ENCODE measurements at regions not wholly inside any gene's neighbourhood (a gene's known extent, or its start where the extent isn't known, plus 50 kb on each side); places are given as distances from the start of the nearest gene placed in this dataset.

DNA sequence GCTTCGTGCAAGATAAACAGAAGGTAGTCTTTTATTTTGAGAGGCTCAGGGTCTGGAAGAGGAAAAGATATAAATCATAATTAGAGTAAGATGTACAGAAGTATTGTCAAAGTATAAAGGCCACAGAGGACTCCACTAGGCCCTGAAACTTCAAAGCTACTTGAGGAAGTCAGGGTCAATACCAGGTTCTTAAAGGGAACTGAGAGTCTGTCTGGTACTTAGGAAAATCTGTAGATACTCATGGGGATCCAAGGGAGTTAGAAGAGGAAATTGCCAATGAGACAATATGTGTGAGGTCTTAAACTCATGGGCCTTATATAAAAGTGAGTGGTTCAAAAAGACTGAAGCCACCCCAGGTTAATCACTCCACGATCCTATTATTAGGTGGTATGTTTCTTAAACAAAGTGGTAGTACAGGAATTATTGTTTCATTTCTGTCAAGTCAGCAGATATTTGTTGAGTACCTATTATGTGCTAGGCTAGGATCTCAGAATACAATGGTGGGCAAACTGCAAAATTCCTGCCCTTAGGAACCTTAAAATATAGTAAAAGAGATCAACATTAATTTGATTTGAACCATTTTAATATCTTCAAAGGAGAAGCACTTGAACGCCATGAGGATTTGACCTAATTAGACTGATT, 314.6 kb downstream of the ADAMTS20 start:
- Histone ChIP-seq H3K27me3 (replicated peaks in 1 of 2; ENCODE audit: control insufficient read depth in 2 of 2, insufficient read depth in 2 of 2, low read length in 1 of 2) (no peaks in the 10 kb centered on the region), H3K4me3 (no peak overlapping the region), H3K27ac (ENCODE audit: control insufficient read depth, insufficient read depth) (no peak overlapping the region), H3K36me3 (ENCODE audit: control insufficient read depth in 2 of 2, insufficient read depth in 2 of 2, low read length in 1 of 2) (no peaks in the 10 kb centered on the region), H3K4me1 (ENCODE audit: control insufficient read depth, insufficient read depth, low read length) (no peaks in the 10 kb centered on the region), H3K9ac (ENCODE audit: control insufficient read depth, insufficient read depth, low read length) (no peak overlapping the region), H3K4me2 (ENCODE audit: control insufficient read depth, insufficient read depth) (no peak overlapping the region), H3K79me2 (ENCODE audit: control insufficient read depth, insufficient read depth, low read length) (no peaks in the 10 kb centered on the region), H2AFZ (ENCODE audit: control insufficient read depth, low read depth, low read length) (no peak overlapping the region), H4K20me1 (ENCODE audit: control insufficient read depth, insufficient read depth) (no peaks in the 10 kb centered on the region), H3K9me3 (replicated peaks; ENCODE audit: control insufficient read depth, insufficient read depth, low read length) (no peaks in the 10 kb centered on the region)
- intact Hi-C loops (cut with micrococcal nuclease; ENCODE audit: unreplicated experiment) = no loop called here
- no peak for TF ChIP-seq FOS (IDR thresholded peaks at IDR 0.05; ENCODE audit: borderline replicate concordance, extremely low read depth, insufficient read length)
- no peak for TF ChIP-seq SPI1 (IDR thresholded peaks at IDR 0.05; ENCODE audit: borderline replicate concordance, insufficient read depth, low read depth, low read length)
- TF ChIP-seq, protein P1, sequence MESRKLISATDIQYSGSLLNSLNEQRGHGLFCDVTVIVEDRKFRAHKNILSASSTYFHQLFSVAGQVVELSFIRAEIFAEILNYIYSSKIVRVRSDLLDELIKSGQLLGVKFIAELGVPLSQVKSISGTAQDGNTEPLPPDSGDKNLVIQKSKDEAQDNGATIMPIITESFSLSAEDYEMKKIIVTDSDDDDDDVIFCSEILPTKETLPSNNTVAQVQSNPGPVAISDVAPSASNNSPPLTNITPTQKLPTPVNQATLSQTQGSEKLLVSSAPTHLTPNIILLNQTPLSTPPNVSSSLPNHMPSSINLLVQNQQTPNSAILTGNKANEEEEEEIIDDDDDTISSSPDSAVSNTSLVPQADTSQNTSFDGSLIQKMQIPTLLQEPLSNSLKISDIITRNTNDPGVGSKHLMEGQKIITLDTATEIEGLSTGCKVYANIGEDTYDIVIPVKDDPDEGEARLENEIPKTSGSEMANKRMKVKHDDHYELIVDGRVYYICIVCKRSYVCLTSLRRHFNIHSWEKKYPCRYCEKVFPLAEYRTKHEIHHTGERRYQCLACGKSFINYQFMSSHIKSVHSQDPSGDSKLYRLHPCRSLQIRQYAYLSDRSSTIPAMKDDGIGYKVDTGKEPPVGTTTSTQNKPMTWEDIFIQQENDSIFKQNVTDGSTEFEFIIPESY (IDR thresholded peaks at IDR 0.05) = no peak
- no peak for TF ChIP-seq GABPA (IDR thresholded peaks at IDR 0.05; ENCODE audit: low read depth)
- no peak for TF ChIP-seq SUZ12 (IDR thresholded peaks at IDR 0.05; ENCODE audit: unreplicated experiment)
- TF ChIP-seq PKNOX1 (IDR thresholded peaks at IDR 0.05) = no peak
- no peak for TF ChIP-seq SKIL (IDR thresholded peaks at IDR 0.05; ENCODE audit: low read depth, poor library complexity, severe bottlenecking)
- TF ChIP-seq HCFC1 (IDR thresholded peaks at IDR 0.05; ENCODE audit: low read length) = no peak
- no peak for TF ChIP-seq NBN (IDR thresholded peaks at IDR 0.05)
- no peak for TF ChIP-seq STAT3 (IDR thresholded peaks at IDR 0.05; ENCODE audit: low read depth, low read length)
- TF ChIP-seq RUNX3 (IDR thresholded peaks at IDR 0.05; ENCODE audit: low read length) = no peak
- no peak for TF ChIP-seq WRNIP1 (IDR thresholded peaks at IDR 0.05; ENCODE audit: borderline replicate concordance, low read depth, low read length)
- TF ChIP-seq CREM (IDR thresholded peaks at IDR 0.05; ENCODE audit: low read depth) = no peak
- TF ChIP-seq, protein P2, sequence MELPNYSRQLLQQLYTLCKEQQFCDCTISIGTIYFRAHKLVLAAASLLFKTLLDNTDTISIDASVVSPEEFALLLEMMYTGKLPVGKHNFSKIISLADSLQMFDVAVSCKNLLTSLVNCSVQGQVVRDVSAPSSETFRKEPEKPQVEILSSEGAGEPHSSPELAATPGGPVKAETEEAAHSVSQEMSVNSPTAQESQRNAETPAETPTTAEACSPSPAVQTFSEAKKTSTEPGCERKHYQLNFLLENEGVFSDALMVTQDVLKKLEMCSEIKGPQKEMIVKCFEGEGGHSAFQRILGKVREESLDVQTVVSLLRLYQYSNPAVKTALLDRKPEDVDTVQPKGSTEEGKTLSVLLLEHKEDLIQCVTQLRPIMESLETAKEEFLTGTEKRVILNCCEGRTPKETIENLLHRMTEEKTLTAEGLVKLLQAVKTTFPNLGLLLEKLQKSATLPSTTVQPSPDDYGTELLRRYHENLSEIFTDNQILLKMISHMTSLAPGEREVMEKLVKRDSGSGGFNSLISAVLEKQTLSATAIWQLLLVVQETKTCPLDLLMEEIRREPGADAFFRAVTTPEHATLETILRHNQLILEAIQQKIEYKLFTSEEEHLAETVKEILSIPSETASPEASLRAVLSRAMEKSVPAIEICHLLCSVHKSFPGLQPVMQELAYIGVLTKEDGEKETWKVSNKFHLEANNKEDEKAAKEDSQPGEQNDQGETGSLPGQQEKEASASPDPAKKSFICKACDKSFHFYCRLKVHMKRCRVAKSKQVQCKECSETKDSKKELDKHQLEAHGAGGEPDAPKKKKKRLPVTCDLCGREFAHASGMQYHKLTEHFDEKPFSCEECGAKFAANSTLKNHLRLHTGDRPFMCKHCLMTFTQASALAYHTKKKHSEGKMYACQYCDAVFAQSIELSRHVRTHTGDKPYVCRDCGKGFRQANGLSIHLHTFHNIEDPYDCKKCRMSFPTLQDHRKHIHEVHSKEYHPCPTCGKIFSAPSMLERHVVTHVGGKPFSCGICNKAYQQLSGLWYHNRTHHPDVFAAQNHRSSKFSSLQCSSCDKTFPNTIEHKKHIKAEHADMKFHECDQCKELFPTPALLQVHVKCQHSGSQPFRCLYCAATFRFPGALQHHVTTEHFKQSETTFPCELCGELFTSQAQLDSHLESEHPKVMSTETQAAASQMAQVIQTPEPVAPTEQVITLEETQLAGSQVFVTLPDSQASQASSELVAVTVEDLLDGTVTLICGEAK (IDR thresholded peaks at IDR 0.05; ENCODE audit: borderline replicate concordance) = no peak
- TF ChIP-seq ASH2L (IDR thresholded peaks at IDR 0.05; ENCODE audit: borderline replicate concordance, low read depth) = no peak
- no peak for TF ChIP-seq KLF5 (IDR thresholded peaks at IDR 0.05; ENCODE audit: partially characterized antibody)
- SMC1A ChIA-PET (ENCODE audit: uncharacterized antibody, unreplicated experiment) = interaction anchor here (0.7 to 1.3 kb wide), 4 partner anchors 10 to 34 kb away, joined by 3 to 6 read pairs (median 3); no protein-coding TSS in a partner anchor
- CTCF ChIA-PET = no interaction called here
- ATAC-seq = no peak
- DNase-seq (ENCODE audit: low read depth, low spot score) = no peak
- FAIRE-seq = no peak
- POLR2A ChIA-PET = no interaction called here
- in situ Hi-C loops (cut with MboI) = no loop called here
- no TSS peak for BruUV-seq (replicated peaks)
- RAD21 ChIA-PET (ENCODE audit: unreplicated experiment) = no interaction called here
- 46% methylated on average over 3 of the region's 3 CpGs for WGBS (ENCODE audit: insufficient coverage, insufficient replicate concordance, low lambda C conversion rate, missing lambda C conversion rate)

All from GM12878 (cell line).